Osteocyte (in vitro differentiated cells): ENCODE measurements at regions not wholly inside any gene's neighbourhood (a gene's known extent, or its start where the extent isn't known, plus 50 kb on each side); places are given as distances from the start of the nearest gene placed in this dataset.

Source experiments
- DNase-seq: peaks from one replicate; pipeline ENCODE4 v3.0.0; 2021; ENCODE audit warnings: mixed read lengths; ENCODE audit not compliant: unreplicated experiment; ENCODE audit errors: extremely low spot score
- H3K27ac Mint-ChIP-seq: one replicate; pipeline ENCODE4 v1.8.0; 2021; ENCODE audit warnings: mild to moderate bottlenecking, mixed read lengths; ENCODE audit not compliant: unreplicated experiment
- H3K27me3 Mint-ChIP-seq: one replicate; pipeline ENCODE4 v1.8.0; 2021; ENCODE audit warnings: mixed read lengths; ENCODE audit not compliant: unreplicated experiment
- H3K36me3 Mint-ChIP-seq: one replicate; pipeline ENCODE4 v1.8.0; 2021; ENCODE audit warnings: mixed read lengths; ENCODE audit not compliant: unreplicated experiment
- H3K4me1 Mint-ChIP-seq: one replicate; pipeline ENCODE4 v1.8.0; 2021; ENCODE audit warnings: mixed read lengths; ENCODE audit not compliant: unreplicated experiment
- H3K4me3 Mint-ChIP-seq: one replicate; pipeline ENCODE4 v1.8.0; 2021; ENCODE audit warnings: mild to moderate bottlenecking, moderate library complexity, mixed read lengths; ENCODE audit not compliant: unreplicated experiment
- H3K9me3 Mint-ChIP-seq: one replicate; pipeline ENCODE4 v1.8.0; 2021; ENCODE audit warnings: mixed read lengths; ENCODE audit not compliant: unreplicated experiment
- CTCF ChIP-seq: fragments of 200-600 bp; sonication (generic); IDR thresholded peaks from 2 replicates; pipeline ENCODE4 v1.5.0; 2021; ENCODE audit warnings: antibody characterized with exemption, mild to moderate bottlenecking, moderate library complexity

GRCh38 chr5:116922532-116922931 is 347.9 kb upstream of the SEMA6A start:
- TF ChIP-seq CTCF = no peak
- Mint-ChIP-seq H3K36me3 (no peaks in the 10 kb centered on the region), H3K27me3 (no peaks in the 10 kb centered on the region), H3K27ac (no peak overlapping the region), H3K4me3 (no peak overlapping the region), H3K4me1 (no peaks in the 10 kb centered on the region), H3K9me3 (no peaks in the 10 kb centered on the region)
- no peak for DNase-seq

DNA sequence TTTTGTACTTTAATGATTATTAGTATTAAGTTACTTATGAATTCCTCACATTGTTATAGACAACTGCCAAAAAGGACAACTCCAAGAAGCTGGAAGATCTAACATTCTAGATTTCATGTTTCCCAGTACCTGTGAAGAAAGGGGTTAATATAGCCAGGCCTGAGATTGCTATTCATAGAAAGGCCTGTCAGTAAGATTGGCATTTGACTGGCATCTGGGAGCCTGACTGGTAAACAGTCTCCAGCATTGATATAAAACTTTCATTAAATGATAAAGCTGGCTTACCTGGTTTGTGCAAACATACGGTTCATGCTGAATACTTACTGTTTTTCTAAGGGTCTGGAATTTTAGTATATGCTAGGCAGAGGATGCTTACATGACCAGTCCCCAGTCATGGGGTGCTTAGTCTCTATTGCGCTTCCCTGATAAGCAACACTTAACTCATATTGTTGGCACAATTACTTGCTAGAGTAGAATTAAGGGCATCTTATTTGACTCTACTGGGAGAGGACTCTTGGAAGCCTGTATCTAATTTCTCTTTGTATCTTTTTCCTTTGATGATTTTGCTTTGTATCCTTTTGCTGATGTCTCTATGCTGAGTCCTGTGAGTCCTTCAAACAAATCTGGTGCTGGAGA is 340.4 kb upstream of the SEMA6A start:
- H3K27ac Mint-ChIP-seq = no peak overlapping the region
- no peaks in the 10 kb centered on the region for H3K9me3 Mint-ChIP-seq
- no peaks in the 10 kb centered on the region for H3K36me3 Mint-ChIP-seq
- no peaks in the 10 kb centered on the region for H3K4me1 Mint-ChIP-seq
- no peaks in the 10 kb centered on the region for H3K27me3 Mint-ChIP-seq
- TF ChIP-seq CTCF = no peak
- DNase-seq = no peak
- H3K4me3 Mint-ChIP-seq = no peak overlapping the region

- H3K27me3 Mint-ChIP-seq = no peaks in the 10 kb centered on the region
- H3K36me3 Mint-ChIP-seq = no peaks in the 10 kb centered on the region
- H3K27ac Mint-ChIP-seq = no peak overlapping the region
- H3K9me3 Mint-ChIP-seq = no peaks in the 10 kb centered on the region
- no peak overlapping the region for H3K4me3 Mint-ChIP-seq
- H3K4me1 Mint-ChIP-seq = no peaks in the 10 kb centered on the region
- no peak for DNase-seq
- TF ChIP-seq CTCF = no peak
These were observed 337.6 kb upstream of the SEMA6A start for GRCh38 chr5:116912221-116912620.

DNA sequence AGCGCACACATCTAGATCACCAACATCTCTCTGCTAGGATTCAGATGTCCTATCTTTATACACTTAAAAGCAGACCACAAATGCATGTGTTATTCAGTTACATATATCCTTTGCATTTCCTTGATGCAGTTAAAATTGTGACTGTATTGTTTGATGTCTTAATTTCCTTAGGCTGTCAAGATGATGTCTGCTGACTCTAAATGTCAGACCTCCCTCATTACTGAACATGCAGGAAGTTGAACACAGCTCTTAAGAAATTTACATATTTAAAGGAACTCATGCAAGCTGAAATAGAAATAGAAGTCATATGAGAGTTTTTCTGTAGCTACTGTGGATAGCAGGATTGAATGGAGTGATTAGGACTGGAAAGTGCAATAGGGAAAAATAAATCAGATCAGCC is 336.5 kb upstream of the SEMA6A start:
- H3K36me3 Mint-ChIP-seq = no peaks in the 10 kb centered on the region
- H3K9me3 Mint-ChIP-seq = no peaks in the 10 kb centered on the region
- H3K4me1 Mint-ChIP-seq = no peaks in the 10 kb centered on the region
- no peaks in the 10 kb centered on the region for H3K27me3 Mint-ChIP-seq
- DNase-seq = no peak
- H3K27ac Mint-ChIP-seq = no peak overlapping the region
- TF ChIP-seq CTCF = no peak
- H3K4me3 Mint-ChIP-seq = no peak overlapping the region

- no peaks in the 10 kb centered on the region for H3K36me3 Mint-ChIP-seq
- H3K9me3 Mint-ChIP-seq = no peaks in the 10 kb centered on the region
- H3K4me3 Mint-ChIP-seq = no peak overlapping the region
- DNase-seq = no peak
- H3K4me1 Mint-ChIP-seq = no peaks in the 10 kb centered on the region
- H3K27me3 Mint-ChIP-seq = no peaks in the 10 kb centered on the region
- H3K27ac Mint-ChIP-seq = no peak overlapping the region
- TF ChIP-seq CTCF = no peak
These were observed 333.9 kb upstream of the SEMA6A start for GRCh38 chr5:116908537-116908936.
